ENCODE measurements at regions not wholly inside any gene's neighbourhood (a gene's known extent, or its start where the extent isn't known, plus 50 kb on each side); places are given as distances from the start of the nearest gene placed in this dataset.

GRCh38 chr3:74713977-74714376, 99.5 kb upstream of the CNTN3 start:
- TF ChIP-seq CTCF (conservative IDR thresholded peaks at IDR 0.05) (no peak), ZFX (IDR thresholded peaks at IDR 0.05) (no peak)
